Peyer's patch (tissue), 4 donors: ENCODE measurements at regions not wholly inside any gene's neighbourhood (a gene's known extent, or its start where the extent isn't known, plus 50 kb on each side); places are given as distances from the start of the nearest gene placed in this dataset.

Experiments used
- POLR2A ChIP-seq, 2 donors: fragments of 450-650 bp; IDR thresholded peaks; one replicate each; pipeline ENCODE4 v1.5.1; 2017; ENCODE audit warnings: antibody characterized with exemption in 2 of 2, mild to moderate bottlenecking in 2 of 2, moderate library complexity in 2 of 2
- TF ChIP-seq, protein P1 (sequence below), 6 experiments: fragments of 450-650 bp in 4 of 6; fragments of 200-600 bp in 2 of 6; sonication (generic) in 1 of 6; IDR thresholded peaks; one replicate each; pipeline ENCODE4 v1.5.1; 2017 to 2019; ENCODE audit warnings: antibody characterized with exemption in 6 of 6, mild to moderate bottlenecking in 3 of 6, moderate library complexity in 1 of 6

DNA sequence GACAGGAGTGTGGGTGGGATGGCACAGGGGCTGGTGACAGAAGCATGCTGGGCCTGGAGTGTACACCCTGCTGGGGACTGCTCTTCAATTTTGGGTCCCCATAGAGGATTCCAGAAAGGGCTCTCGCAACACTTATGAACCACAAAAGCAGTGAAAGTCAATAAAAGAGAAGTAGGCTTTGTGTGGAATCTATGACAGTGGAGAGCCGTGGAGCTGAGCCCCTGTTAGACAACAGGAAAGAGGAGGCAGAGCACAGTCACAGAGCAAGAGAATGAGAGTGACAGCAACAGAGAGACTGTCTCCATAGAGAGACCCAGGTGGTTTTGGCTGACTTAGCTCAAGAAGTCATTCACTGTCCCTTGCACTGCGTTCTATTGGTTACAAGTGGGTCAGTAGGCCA, 135.1 kb upstream of the ATP6AP2 start:
- TF ChIP-seq, protein P1, sequence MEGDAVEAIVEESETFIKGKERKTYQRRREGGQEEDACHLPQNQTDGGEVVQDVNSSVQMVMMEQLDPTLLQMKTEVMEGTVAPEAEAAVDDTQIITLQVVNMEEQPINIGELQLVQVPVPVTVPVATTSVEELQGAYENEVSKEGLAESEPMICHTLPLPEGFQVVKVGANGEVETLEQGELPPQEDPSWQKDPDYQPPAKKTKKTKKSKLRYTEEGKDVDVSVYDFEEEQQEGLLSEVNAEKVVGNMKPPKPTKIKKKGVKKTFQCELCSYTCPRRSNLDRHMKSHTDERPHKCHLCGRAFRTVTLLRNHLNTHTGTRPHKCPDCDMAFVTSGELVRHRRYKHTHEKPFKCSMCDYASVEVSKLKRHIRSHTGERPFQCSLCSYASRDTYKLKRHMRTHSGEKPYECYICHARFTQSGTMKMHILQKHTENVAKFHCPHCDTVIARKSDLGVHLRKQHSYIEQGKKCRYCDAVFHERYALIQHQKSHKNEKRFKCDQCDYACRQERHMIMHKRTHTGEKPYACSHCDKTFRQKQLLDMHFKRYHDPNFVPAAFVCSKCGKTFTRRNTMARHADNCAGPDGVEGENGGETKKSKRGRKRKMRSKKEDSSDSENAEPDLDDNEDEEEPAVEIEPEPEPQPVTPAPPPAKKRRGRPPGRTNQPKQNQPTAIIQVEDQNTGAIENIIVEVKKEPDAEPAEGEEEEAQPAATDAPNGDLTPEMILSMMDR (IDR thresholded peaks at IDR 0.05), result no peak
- no peak for TF ChIP-seq POLR2A (IDR thresholded peaks at IDR 0.05)
